AG09319 (cell line): ENCODE measurements at regions not wholly inside any gene's neighbourhood (a gene's known extent, or its start where the extent isn't known, plus 50 kb on each side); places are given as distances from the start of the nearest gene placed in this dataset.

ENCODE experiments used
- DNase-seq: peaks from one replicate; pipeline ENCODE4 v3.0.0-alpha.2; 2010; ENCODE audit warnings: low read depth; ENCODE audit errors: extremely low read depth
- TF ChIP-seq, protein P1 (sequence below): IDR thresholded peaks from 2 replicates; pipeline ENCODE4 v1.5.1; 2011; ENCODE audit warnings: low read depth, mild to moderate bottlenecking, inconsistent platforms, low read length, moderate library complexity

GRCh38 chr16:86214326-86215232 lies 295.7 kb upstream of the FOXF1 start:
- no peak for DNase-seq
- TF ChIP-seq, protein P1, sequence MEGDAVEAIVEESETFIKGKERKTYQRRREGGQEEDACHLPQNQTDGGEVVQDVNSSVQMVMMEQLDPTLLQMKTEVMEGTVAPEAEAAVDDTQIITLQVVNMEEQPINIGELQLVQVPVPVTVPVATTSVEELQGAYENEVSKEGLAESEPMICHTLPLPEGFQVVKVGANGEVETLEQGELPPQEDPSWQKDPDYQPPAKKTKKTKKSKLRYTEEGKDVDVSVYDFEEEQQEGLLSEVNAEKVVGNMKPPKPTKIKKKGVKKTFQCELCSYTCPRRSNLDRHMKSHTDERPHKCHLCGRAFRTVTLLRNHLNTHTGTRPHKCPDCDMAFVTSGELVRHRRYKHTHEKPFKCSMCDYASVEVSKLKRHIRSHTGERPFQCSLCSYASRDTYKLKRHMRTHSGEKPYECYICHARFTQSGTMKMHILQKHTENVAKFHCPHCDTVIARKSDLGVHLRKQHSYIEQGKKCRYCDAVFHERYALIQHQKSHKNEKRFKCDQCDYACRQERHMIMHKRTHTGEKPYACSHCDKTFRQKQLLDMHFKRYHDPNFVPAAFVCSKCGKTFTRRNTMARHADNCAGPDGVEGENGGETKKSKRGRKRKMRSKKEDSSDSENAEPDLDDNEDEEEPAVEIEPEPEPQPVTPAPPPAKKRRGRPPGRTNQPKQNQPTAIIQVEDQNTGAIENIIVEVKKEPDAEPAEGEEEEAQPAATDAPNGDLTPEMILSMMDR = no peak

DNA sequence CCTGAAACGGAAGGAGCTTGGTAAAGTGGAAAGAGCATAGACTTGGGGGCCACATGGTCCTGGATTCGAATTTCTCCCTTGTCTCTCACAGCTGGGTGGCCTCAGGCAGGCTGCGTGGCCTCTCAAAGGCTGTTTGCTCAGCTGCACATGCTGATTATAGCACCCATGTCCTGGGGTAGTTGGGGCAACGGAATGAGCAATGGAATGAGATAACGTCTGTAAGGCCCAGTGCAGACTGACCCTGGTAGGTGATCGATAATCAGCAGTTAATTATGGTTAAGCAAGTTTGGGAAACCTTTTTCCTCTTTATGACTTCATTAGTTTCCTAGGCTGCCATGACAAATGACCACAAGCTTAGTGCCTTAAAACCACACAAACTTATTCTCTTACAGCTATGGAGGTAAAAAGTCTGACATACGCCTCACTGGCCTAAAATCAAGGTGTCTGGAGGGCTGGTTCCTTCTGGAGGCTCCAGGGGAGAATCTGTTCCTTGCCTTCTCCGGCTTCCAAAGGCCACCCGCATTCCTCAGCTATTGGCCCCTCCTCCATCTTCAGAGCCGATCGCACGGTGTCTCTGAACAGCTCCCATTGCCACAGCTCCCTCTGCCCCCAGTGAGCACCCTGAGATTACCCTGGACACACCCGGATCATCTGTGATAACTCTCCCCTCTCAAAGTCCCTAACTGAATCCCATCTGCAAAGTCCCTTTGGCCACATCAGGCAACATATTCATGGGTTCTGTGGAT lies 294.9 kb upstream of the FOXF1 start:
- TF ChIP-seq, protein P1 = no peak
- DNase-seq = no peak

GRCh38 chr16:86215979-86216585 lies 294.2 kb upstream of the FOXF1 start:
- TF ChIP-seq, protein P1 = no peak
- no peak for DNase-seq

GRCh38 chr16:86216591-86216990 lies 293.7 kb upstream of the FOXF1 start:
- DNase-seq = no peak
- TF ChIP-seq, protein P1 = no peak

DNA sequence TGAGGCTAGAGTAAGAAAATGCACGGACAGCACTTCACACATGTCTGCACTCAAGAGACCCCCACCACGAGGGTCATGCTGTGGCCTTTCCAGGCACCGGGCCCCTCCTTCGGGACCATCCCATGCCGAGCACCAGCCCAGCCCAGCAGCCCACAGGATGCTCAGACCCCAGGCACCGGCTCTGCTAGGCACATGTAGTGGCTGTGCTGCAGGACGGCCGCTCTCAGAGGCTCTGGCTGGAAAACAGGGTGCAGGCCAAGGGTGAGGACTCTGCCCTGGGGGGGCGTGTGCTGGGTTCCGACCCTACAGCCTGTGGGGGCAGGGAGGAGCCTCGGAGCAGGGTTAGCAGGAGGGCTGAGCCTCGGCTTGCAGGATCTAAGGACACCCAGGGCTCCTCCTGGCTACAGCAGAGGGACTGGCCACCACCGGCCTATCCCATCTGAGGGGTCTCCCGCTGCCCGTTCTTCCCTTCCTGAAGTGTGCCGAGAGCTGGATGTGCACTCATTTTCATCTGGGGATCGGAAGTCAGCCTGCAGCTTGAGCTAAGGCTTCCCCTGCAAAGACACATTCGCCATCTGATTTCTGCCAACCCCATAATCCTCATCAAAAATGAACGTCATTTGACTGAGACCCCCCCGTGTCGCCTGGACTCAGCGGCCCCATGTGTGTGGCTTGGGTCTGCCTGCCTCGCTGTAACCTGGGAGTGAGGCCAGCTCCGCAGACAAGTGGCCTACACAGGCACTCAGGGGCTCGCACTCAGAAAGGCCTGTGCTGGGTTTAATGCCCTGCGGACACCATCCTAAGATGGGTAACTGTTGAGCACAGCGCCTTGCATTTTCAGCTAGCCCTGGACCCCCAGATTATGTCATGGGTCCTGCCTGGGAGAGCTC lies 293.1 kb upstream of the FOXF1 start:
- DNase-seq = no peak
- TF ChIP-seq, protein P1 = no peak

- no peak for DNase-seq
- TF ChIP-seq, protein P1 = no peak
Measured at GRCh38 chr16:86217891-86218270, 292.4 kb upstream of the FOXF1 start.
